ENCODE measurements at regions not wholly inside any gene's neighbourhood (a gene's known extent, or its start where the extent isn't known, plus 50 kb on each side); places are given as distances from the start of the nearest gene placed in this dataset.

DNA sequence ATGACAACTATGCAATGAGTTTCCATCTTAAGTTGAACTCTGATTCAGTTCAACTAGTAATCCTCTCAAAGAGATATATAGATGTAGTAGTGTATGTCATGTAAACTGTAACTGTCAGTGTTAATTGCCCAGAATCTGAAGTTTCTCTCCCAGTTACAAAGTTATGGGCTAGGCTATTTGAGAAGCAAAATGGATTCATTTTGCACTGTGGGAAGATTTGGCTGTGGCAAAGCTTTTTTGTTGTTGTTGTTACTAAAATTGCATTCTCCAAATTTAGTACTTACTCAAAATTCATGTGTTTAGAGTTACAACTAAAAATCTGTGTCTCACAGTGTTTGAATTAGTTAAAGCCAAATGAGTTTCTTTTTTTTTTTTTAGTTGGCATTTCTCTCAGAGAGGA is 219.0 kb downstream of the KCNJ2 start:
- TF ChIP-seq, protein P1, sequence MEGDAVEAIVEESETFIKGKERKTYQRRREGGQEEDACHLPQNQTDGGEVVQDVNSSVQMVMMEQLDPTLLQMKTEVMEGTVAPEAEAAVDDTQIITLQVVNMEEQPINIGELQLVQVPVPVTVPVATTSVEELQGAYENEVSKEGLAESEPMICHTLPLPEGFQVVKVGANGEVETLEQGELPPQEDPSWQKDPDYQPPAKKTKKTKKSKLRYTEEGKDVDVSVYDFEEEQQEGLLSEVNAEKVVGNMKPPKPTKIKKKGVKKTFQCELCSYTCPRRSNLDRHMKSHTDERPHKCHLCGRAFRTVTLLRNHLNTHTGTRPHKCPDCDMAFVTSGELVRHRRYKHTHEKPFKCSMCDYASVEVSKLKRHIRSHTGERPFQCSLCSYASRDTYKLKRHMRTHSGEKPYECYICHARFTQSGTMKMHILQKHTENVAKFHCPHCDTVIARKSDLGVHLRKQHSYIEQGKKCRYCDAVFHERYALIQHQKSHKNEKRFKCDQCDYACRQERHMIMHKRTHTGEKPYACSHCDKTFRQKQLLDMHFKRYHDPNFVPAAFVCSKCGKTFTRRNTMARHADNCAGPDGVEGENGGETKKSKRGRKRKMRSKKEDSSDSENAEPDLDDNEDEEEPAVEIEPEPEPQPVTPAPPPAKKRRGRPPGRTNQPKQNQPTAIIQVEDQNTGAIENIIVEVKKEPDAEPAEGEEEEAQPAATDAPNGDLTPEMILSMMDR (conservative IDR thresholded peaks at IDR 0.05): no peak
- TF ChIP-seq ZFX (IDR thresholded peaks at IDR 0.05): no peak
